Activated effector memory CD4-positive, alpha-beta T cell treated with Interleukin-2 at 50 U/mL for 16 hours (primary cell): ENCODE measurements at regions not wholly inside any gene's neighbourhood (a gene's known extent, or its start where the extent isn't known, plus 50 kb on each side); places are given as distances from the start of the nearest gene placed in this dataset.

Experiments used
- DNase-seq: peaks from one replicate; pipeline ENCODE4 v3.0.0-alpha.2; 2020

DNA sequence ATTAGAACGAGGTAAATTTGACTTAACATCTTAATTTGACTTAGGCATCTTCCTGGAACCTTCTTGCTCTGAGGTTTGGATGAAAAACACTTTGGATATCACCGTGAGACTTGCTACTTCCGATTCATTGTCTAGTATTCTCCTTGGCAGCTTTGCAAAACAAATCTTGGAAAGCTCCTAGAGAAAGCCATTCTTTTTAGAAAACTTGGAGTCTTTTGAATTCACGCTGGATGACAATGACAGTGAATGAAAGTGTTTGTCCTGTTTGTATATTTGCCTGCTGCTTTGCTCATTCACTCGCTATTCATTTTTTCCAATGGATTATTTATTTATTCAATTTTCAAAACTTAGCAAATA is 222.1 kb upstream of the HMGA2 start:
- no peak for DNase-seq

DNA sequence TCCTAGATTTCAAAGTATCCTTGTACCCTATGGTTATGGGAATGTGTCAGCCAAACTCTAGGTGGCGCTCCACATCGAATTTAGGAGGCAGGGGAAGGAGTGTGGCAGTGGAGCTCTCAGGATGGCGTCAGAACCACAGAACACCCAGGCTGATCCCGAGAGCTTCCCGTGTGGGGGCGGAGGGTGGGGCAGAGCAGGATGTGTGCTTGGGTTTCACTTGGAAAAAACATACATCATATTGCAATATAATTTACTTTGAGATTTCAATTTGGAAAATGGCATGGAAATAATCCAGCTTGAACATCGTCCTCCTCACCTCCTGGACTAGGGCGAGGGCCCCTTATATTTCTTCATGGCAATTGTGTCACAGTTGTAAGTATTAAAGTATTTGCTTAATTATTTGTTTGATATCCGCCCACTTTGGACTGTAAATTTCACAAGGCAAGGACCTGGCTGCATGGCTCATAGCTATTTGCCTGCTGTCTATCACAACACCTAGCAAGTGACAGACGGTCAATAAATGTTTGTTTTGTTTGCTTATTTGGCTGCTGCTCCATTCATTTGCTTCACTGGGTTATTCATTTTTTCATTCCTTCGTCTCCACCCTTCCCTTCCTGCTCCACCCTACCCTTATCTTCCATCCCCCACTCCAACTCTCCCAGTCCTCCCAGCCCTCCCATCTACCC is 221.5 kb upstream of the HMGA2 start:
- no peak for DNase-seq

DNA sequence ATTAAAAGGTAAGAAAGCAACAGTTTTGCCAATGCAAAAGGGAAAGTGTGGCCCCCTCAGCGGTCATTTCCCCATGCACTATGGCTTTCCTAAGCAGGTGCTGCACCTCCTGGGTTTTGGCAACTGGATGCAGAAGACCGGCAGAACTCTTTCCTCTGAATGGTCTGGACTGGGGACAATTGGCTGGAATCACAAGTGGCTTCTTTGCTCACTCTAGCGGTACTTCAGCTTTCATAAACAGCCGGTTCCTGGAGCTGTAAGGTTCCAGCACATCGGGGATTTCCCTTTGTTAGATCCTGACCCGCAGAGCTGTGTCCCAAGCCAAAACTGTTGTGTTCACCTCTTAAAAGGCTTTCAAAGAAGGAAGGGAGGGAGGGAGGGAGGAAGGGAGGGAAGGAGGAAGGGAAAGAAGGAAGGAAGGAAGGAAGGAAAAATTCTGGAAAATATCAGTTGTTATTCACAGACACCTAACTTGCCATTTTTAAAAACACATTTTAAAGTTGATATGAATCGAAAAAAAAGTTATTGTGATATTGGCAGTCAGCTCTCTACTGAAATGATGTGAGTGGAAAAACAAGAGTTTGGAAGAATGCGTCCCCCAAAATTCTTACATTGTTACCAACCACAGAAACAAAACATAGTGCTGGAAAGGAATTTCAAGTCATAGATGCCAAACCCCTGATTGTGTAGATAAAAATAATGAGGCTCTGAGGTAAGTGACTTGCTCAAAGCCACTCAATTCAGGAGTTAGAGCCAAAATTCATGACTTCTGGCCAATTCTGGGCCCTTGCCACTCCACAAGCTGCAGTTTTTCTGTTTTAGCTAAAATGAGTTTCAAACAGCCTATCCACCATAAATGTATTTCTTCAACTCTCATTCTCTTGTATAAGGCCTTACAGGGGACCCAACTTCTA is 220.6 kb upstream of the HMGA2 start:
- no peak for DNase-seq

DNA sequence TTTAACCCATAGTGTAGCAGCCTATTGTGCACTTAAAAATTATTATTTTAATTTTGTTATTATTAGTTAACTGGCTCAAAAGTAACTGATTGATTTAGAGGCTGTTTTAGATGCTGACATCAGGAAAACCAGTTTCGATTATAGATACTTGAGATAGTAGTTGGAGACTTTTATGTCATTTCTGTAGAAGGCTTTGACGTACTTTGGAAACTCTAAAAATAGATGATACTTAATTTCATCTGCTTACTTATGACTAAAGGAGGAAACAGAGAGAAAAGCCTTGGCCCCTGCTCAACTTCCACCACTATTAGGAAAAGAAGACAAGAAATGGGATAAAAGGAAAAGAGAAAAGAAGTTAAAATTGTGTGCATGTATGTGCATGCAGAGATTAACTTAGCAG is 219.3 kb upstream of the HMGA2 start:
- no peak for DNase-seq

DNA sequence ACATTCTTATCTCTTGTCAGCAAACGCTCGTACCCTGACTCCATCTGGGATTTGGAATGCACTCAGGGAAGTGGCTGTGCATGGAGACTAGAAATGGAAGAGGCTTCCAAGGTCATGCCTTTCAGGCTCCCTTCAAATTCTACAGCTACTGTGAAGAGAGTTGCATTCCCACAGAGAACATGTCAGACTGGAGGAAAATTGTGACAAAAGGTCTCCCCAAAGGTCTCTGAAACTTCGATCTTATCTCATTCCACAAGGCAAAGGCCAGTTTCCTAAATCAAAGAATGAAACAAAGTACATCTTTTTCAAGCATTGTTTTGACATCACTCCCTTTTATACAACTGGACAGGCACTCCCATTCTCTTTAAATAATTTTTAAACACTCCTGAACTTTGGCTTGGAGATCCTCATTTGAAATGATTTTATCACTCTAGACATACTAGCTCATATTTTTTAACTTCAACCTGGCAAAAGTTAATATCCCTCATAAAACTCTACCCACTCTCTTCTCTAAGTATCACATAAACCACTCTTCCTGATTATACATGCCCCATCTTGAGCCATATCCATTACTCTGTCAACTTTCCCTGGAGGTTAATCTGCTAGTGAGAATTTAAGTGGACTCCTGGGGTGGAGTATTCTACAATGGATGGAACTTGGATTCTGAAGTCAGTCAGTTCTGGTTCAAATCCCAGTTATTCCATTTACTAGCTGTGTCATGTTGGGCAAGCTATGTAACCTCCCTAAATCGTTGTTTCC is 218.1 kb upstream of the HMGA2 start:
- no peak for DNase-seq

DNA sequence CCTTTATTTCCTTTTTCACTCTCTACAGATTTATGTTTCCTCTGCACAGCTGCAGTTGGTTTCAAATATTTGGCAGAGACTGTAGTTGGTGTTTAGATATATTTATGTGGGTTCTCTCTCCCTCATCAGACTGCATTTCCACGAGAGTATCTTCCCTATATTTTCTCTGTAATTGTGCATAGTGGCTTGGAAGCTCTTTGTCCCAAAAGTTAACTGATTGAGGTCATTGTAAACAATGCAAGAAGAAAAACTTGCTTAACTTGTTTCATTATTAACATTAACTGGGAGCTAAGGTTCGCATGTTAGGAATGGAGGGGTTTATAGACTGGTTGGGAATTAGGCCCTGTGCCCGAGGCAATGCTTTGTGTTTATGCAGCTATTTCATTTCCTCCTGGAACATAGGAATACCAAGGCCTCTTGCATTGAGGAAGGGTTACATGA is 216.9 kb upstream of the HMGA2 start:
- DNase-seq, result no peak

DNA sequence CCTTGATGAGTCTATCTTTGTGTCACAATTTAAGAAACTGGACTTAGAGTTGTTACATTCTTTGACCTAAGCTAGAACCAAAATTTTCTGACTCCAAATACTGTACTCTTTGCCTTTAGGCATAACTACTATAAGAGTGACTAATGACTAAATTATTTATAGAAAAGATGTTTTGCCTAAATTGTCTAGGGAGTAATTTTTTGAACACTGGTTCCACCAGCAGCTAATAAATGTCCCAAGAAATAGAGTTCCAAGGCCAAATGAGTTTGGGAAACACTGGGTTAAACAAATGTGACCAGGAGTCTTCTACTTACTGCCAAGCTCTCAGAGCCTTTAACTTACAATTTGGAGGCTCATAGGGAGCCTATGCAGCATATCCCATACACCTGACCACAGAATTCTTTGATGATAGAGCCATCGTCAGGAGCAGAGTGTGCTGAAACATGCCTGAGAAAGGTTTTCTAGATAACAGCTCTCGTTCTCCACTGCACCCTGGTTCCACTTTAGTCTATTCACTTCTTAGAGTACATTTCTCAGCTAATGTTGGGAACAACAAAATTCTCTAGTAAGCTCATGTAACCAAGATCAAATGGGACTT is 215.9 kb upstream of the HMGA2 start:
- DNase-seq, result no peak

DNA sequence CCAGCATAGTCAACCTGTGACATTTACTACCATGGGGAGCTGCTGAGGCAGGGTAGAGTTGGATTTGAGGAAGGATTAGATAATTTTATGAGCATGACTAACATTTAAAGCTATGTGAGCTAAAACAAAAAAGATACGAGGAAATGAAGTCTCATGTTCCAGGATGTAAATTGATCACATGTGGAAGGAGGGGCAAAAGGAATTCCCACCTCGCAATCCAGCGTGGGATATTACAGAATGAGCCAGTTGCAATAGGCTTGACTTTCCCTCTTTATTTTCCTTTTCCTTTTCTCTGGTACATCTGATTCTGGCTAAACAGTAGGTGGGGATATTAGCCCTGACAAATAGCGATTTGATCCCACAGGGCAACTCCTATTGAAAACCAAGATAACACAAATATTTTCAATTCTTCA is 214.9 kb upstream of the HMGA2 start:
- DNase-seq, result no peak

DNA sequence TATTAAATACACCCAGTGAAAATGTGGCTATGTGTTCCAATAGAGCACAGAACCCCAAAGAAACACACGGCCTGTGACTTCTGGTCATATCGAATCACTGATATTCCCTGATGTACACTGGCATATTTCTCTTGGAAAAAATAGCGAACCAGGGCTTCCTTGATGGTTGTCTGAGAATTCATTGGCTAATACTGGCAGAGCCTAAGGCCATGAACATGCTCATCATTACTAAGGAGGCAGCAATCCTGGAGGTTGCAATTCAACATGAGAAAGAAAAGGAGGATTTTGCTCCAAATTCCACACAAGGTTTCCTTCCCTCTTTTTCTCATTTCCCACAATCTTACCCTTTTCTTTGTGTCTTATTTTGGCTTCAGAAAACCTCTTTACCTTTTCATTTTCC is 212.9 kb upstream of the HMGA2 start:
- no peak for DNase-seq

DNA sequence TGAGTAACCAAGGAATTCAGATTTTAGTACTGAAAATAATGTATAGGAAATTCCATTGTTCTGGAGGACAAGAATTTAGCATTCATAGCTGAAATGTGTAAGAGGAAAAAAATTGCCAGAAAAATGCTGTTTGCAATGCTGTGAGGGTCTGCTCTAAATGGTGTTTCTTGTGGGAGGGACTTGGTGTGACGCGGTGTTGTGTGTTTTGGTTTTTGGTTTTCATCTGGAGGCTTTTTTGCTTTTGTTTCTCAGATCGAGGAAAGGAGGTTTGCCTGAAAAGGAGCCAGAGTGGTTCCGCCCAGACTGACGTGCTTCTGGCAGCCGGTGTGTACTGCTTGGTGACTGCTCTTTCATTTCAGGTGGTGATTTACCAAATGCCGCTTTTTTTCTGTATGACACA is 211.8 kb upstream of the HMGA2 start:
- no peak for DNase-seq

DNA sequence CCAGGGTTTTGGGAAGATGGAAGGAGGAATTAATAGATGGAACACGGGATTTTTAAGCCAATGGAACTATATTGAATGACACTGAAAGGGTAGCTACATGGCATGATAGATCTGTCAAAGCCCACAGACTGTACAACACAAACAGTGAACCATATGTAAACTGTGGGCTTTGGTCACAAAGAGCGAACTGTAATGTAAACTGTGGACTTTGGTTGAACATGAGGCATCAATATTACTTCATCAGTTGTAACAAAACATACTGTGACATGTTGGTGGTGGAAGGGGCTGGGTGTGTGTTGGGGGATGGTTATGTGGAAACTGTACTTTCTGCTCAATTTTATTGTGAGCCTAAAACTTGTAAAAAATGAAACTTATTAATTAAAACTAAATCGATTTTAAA is 210.6 kb upstream of the HMGA2 start:
- no peak for DNase-seq

DNA sequence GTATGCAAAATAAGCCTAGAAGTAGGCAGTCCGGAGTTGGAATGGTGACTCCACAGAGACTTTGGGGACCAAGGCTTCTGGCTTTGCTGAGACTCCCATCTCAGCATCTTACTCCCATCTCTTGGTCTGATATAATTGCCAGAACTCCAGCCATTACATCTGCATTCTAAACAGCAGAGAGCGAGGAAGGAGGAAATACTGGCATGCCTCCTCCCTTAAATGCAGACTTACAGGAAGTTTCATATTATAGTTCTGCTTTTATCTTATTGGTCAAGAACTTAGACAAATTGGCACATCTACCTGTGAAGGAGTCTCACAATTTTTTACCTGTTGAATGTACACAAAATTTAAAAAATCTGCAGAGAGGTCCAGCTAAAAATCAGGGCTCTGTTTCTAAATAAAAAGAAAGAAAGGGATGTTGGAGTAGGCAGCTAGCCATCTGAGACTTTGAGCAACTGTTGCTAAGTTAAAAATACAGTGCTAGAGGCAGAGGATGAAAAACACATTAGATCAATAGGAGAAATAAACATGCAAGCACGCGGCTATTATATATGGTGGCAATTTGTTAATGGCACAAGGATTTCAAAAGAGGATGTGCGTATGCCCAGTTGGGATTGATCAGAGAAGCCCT is 209.9 kb upstream of the HMGA2 start:
- no peak for DNase-seq

DNA sequence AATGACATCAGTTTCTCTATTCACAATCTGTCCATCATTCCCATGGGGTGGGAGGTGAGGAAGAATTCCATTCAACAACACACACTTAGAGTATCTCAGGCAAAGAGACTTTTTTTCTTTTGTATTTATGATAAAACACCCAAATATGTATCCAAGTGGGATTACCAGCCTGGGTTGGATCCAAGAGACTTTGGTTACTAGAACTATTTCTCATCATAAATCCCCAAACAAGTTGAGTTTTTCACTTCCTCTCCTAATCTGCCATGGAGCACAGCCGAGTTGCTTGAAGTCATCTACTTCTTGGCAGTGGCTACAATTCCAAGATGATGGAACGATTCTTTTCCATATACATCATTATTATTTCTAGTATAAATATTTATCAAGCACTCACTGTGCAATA is 209.2 kb upstream of the HMGA2 start:
- no peak for DNase-seq

DNA sequence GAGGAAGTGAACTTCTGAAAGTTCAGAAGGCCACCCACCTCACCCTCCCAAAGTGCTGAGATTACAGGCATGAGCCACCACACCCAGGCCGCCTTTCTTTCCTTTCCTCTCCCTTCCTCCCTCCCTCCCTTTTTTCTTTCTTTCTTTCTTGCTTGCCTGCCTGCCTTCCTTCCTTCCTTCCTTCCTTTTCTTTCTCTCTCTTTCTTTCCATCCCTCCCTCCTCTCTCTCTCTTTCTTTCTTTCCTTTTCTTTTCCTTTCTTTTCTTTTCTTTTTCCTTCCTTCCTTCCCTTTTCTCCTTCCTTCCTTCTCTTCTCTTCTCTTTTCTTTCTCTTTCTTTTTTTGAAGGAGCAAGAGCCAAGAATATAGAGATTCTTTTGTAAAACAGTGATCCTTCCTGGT is 208.3 kb upstream of the HMGA2 start:
- no peak for DNase-seq

DNA sequence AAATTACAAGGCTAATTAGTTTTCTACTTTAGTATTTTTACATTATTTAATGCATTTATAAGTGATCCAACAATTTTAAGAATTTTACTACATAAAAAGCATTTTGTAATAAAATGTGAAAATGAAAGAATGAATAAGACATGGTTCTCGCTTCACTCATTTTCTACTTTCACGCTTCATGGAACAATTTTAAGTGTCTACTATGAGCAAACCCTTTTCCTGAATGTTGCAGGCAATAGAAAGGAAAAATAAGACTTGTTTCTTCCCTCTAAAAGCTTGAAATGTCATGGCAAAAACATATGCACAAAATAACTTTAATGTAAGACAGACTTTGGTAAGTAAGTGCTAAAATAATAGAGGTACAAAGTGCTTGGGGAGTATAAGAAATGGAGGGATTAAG is 205.7 kb upstream of the HMGA2 start:
- DNase-seq, result no peak

DNA sequence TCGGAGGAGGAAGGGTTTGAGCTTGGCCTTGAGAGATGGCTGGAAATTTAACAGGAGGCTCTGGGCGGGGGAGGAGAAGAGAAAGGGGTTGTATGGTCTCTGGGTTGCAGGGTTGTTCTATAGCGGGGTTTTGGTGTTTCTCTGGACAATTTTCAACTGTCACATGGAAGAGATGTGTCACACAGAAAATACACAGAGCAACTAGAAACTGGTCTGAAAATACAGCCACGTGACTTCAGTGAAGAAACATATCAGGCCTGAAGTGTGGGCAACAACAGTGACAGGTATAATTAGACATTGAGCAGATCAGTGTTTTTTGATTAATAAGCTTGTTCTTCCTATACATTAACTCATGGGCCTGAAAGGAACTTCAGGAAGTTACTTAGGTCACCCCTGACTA is 205.3 kb upstream of the HMGA2 start:
- DNase-seq, result no peak

DNA sequence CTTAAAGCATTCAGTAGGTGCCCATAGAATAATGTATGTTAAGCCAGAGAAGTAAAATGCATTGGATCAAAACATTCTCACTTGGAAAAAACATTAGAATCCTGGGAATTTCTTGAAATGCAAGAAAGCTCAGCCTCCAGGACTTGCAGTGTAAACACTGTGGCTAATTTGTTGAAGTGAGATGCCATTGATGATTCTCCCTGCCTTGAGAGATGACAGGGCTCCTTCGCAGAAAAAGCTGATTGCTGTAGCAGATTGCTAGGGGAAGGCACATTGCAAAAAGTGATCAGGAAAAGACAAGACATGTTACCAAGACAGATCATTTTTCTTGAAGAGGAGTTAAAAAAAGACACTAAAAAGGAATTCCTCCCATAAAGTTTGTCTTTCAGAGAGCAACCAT is 204.2 kb upstream of the HMGA2 start:
- no peak for DNase-seq

DNA sequence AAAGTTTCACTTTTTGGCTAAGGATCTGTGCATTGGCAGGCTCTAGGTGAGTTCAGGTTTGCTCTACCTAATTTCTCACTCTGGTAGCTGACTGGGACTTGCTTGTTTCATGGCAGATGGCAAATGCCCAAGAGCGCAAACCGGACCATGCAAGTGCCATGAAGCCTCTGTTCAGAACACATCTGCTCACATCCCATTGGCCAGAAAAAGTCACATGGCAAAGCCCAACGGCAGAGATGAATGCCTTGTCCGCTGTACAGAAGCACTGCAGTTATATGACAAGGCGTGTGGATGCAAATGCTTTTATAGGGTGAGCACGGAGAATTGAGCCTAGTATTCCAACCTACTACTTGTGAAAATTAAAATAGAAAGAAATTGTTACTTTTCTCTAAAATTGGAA is 202.2 kb upstream of the HMGA2 start:
- no peak for DNase-seq

DNA sequence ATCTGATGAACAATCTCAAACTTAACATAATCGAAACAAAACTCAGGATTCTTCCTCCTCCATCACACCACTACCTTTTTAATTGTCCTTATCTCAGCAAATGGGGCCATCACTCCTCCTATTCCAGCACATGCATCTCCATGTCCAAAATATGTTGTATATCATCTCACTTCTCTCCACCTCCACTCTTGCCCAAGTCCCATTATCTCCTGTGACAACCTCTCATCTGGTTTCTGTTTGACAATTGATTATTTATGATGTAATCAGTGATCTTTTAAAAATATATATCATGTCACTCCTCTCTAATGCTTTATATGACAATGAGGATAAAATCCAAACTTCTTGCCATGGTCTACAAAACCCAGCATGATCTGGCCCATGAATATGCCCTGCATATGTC is 200.8 kb upstream of the HMGA2 start:
- no peak for DNase-seq

DNA sequence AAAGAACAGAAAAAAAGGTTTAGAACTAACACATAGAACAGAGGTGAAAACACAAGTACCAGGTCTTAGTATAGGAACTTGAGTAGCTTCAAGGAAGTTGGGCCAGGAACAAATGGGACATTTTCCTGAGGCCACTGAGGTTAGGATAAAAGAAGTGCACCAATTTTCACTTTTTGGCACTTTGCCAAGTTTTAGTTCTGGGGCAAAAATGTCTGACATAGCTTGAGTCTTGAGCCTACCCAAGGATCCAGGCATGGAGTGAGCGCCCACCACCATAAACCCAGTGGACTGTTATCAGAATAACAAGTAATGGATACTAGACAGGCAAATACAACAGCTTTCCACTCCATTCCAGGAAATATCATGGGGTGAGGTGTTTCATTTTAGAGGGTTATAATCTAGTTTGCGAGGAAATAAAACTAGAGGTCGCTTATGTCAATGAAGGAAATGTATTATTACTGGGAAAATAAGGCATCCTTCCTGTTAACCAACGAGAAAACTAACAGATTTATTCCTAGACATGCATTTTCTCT is 199.7 kb upstream of the HMGA2 start:
- no peak for DNase-seq

DNA sequence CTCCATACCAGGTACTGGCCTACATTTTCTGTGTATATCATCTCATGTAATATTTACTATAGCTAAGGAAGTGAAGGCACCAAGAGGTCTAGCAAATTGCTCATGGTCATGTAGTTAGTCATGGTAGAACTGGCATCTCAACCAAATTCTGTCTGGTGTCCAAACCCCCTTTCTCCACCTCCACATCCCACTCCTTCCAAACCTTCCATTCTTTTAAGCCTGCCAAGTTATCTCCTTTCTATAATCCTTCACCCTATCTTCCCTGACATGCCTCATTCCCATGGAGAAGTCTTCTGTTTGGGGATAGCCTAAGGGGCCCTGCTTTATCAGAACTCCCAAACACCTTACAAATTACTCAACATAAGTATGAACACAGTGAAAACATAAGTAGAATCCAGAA is 196.2 kb upstream of the HMGA2 start:
- no peak for DNase-seq

DNA sequence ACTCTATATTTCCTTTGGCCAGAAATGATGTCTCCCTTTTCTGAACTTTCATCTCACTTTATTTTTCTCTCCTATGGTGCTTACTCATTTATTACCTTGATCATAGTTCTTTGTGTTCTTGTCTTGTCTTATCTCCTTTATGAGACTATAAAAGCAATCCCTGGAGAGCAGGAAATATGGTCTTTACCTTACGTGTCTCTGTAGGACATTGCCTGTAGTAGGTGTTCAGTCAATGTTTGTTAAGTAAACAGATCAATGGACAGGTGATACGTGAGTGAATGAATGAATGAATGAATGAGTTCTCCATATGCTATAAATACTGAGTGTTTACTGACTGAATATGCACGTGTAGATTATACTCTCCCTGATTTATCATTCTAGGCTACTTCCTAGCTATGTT is 193.7 kb upstream of the HMGA2 start:
- no peak for DNase-seq

DNA sequence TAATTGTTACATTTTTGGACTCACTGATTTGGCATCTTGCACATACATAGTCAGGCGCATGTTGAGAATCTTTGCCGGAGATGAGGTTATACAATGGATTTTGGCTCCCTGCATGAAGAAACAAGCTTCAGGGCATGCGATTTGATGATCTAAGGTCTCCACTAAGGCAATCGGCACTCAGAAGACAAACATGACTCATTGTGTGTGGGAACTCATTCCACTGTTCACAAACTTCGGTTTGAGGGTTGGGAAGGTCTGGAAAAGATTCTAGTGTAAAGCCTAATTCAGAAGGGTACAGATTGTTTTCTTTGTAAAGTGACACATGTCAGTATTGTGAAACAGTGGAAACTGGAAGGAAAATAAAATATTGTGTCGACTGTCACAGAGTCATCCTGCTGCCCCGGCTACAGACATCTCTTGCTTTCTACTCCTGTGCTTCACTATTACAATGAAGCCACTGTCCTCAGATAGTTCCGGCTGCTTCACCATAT is 192.6 kb upstream of the HMGA2 start:
- no peak for DNase-seq
